ENCODE measurements at regions not wholly inside any gene's neighbourhood (a gene's known extent, or its start where the extent isn't known, plus 50 kb on each side); places are given as distances from the start of the nearest gene placed in this dataset.

DNA sequence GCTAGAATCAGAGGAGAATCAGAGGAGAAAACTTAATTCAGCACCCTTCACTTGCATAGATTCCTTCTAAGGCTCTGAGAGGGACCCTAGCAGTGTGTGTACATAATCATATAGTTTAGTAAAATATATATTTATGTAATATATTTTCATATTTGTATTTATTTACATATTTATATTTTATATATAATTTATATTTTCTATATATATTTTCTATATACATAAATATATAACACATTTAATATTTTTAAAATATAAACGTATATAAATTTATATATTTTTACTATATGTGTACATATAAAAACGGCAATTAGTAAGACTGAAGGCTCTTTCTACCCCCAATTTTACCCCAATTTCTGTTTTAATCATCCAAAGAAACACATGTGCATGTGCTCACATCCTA is 80.3 kb downstream of the NXPE2 start:
- no peak for DNase-seq (ENCODE audit: low read depth)

DNA sequence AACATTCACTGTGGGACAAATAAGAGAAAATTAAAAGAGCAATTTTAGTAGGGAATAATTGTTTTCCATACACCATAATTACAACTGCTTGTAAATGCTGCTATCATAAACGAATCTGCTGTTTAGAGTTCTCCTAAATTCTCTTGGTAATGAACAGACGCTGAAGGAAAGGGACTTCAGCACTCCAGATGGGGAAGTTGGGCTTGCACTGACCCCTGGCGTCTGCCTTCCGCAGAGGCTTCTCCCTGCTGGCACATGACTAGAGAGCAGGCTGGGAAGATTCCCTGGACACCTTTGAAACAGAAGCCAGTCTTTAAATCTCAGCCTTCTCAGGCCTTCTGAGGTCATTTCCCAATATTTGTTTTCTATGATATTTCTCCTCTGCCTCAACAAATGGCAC is 84.1 kb downstream of the NXPE2 start:
- DNase-seq (ENCODE audit: low read depth): peak; percentile 62

DNA sequence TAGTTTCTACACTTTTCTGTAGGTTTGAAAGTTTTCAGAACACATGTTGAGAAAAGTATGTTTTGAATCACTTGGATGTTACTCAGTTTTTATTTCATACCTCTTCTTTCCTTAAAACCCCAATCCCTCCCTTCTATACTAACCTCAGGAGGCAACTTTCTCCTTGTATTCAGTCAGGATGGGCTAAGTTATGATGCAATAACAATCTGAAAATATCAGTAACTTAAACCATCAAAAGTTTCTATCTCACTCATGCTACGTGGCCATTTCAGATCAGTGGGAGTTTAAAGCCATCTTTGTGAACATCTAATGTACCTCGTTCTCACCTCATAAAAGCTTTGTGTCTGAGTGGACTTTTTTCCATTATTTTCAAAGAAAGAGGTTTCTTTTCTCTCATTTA is 86.2 kb downstream of the NXPE2 start:
- no peak for DNase-seq (ENCODE audit: low read depth)

DNA sequence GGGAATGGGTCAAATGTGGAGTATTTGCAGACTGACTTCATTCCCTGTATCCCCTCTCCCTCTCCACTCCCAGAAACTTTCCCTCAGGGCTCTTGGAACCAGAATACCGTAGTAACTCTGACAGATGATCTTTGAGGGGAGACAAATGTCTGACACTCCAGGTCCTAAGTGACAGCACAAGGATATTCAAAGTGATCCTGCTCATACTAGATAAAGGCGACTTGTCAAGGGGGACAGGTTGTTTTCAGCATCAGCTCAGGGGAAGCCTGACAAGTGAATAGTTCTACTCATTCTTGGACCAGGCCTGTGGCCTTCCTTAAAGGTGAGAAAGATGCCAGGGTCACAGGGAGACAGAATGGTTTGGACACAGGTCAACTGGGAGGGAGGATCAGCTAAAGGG is 92.8 kb downstream of the NXPE2 start:
- DNase-seq (ENCODE audit: low read depth): no peak

DNA sequence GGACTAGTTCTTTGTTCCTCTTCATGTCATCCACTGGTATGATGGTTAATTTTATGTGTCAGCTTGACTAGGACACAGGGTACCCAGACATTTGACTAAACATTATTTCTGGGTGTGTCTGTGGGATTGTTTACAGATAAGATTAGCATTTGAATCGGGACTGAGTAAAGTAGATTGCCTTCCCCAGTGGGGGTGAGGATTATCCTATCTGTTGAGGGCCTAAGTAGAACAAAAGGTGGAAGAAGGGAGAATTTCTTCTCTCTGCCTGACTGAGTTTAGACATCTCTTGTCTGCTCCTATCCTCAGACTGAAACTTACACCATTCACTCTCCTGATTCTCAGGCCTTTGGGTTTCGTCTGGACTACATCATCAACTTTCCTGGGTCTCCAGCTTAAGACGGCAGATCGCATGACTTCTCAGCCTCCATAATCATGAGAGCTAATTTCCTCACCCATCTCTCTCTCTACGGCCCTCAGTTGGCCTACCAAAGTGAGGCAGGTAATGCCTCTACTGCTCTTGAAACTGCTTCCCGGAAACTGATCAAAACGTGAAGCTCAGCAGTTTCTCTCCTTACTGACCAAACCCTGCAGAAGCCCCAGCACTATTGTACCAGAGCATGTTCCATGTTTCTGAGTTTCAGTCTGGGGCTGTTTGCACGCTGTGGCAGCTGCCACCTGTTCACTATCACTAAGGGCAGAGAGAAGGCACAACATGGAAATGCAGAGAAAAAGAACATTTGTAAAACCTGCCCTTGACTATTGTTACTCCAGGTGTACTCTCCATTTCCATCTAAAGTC is 95.4 kb downstream of the NXPE2 start:
- no peak for DNase-seq (ENCODE audit: low read depth)

DNA sequence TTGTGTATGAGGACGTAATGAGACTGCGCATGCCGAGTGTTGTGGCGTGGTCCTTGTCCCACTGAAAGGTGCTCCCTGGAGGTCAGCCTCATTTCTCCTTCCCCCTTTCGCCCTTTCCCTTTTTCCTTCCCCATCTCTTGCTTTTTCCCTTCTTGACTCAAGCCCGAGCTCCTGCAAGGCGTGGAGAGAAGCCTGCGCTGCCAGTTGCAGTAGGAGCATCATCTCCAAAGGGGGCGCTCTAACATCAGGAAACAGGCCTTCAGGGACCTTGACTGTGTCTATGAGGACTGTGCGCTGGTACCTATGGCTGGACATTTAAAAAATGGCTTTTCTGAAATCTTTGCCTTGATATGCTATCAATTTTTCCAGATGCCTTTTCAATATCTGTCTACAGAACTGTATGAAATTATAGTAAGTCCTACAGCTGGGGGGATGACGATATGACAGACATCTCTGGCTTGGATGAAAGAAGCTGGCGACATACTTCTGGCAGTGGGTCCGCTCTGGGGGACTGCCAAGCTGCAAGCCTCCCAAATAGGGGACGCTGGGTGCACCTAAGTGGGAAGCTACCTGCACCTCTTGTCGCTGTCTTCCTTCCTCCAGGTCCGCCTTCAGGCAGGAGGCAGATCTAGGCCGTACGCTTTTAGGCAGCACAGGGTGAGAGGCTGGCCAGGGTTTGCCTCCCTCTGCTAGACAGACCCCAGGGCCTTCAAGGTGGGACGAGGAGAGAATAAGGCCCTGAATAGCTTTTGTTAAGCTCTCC is 96.5 kb downstream of the NXPE2 start:
- DNase-seq (ENCODE audit: low read depth): peak; percentile 40

DNA sequence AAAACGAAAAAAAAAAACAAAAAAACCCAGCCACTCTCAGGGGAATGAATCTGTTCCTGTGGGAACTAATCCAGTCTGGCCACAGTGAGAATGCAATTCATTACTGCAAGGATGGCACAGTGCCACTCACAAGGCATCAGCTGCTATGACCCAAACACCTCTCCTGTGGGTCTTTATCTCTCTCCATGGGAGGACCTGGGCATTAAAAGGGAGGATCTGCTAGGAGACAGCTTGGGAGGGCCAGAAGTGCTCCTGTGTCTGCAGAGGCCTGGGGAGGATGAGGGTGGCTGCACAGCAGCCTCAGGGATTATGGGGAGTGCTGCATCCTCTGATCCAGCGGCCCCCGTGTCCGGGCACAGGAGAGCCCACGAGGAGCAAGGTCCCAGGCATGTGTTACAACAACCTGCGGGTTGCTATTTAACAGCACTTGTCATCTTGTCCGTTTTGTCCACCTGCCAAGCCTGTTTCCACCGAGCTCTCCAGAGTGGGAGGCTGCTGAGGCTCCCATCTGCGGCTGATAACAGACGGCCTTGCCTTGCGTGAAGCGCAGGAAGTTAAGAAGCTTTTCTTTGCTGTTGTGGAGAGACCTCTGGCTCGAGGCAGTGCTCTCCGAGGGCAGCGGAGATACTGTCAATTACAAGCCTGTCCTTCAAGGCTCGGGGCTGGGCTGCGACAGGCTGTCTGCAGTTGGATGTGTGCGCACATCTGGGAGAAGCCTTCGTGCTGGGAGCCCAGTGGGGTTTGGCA is 97.7 kb downstream of the NXPE2 start:
- DNase-seq (ENCODE audit: low read depth): peak; percentile 13

DNA sequence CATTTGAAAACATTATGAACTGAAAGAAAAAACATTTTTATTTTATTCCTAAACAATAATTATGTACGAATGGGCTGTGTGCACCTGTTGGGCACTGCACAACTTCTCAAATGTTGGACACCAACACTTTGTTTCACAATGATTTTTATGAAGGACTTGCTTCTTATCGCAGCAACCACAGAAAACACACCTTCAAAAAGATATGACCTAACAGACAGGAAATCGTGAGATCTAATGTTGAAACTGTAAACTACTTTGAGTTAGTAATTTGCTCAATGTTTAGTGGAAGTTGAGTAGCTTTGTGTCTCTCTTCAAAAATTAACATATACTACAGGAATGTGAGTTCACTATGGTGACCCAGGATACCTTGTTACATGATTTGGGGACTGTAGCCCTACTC is 98.6 kb downstream of the NXPE2 start:
- DNase-seq (ENCODE audit: low read depth): no peak

DNA sequence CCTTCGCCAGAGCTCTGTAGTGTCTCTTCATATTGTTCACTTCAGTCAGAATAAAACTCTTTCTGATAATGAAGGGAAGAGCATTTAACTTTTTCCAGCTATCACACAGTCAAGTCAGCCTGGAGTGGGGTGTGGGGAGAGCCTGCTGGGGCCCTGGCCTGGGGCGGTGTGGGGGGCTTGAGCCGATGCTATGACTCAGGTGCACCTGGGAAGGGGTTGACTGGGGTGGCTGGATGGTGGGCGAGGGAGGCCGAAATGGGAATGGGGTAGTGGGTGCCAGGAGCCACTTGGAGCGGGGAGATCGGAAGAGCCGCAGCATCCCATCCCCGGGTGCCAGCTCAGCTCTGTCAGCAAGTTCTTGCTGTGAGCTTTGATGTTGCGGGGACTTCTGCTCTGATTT is 100.9 kb downstream of the NXPE2 start:
- DNase-seq (ENCODE audit: low read depth): no peak

DNA sequence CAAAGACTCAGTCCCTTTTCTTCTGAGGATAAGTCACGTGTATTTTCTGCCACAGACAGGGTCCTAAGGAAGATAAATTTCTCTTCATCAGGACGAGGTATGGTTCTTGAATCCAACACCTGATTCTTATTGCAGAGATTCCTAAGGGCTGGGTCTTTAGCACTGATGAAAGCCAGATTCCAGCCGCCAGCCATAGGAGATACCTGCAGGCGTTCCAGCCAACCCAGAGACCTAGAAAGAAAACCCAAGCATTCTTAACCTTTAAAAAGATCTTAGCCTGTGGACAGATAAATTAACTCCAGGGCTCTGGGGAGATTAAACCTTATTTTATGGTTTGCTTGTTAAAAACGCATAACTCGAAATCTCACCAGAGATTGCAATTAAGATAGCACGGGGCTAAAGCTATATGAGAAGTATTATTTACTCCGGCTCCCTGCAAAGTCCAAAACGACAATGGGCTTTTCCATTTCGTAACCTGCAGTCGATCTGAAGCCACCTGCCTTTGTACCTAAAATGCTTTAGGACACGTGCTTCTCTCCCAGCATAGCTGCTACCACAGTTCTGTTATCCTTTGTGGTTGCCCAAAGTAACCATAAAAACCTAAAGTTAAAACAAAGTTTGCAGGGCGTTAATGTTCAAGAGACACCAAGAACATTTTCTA is 104.5 kb downstream of the NXPE2 start:
- no peak for DNase-seq (ENCODE audit: low read depth)

DNA sequence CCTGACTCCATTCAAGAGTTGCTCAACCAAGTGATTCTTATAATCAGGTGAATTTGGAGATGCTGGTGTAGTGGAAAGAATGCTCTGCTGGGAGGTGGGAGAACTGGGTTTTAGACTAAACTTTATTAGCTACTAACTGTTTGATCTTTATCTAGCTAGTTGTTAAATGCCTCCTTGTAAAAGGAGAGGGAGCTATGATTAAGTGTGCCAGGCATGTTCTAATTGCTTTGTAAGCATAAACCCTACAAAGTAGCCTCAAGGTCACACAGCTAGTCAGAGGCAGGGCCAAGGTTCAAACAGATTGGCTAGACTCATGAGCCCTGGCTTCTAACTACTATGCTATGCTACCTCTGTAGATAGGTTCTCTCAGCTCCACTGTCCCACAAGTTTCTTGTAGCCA is 105.5 kb downstream of the NXPE2 start:
- no peak for DNase-seq (ENCODE audit: low read depth)

DNA sequence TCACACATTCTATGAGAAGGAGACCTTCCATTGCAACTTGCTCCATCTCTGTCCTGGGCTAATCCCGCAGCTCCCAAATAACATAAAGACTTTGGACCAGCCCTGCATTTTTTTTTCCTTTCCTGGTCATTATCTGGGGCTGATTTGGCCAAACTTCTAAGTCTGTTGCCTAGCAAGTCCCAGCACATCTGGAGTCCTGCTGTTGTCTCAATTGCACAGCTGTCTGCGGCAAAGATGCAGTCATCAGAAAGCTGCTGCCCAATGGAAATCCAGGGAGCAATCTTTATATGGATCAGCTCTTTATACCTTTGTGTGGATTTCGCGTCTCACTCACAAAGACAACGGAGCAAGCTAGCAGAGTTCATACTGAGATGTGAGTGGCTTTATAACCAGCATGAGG is 105.9 kb downstream of the NXPE2 start:
- no peak for DNase-seq (ENCODE audit: low read depth)

DNA sequence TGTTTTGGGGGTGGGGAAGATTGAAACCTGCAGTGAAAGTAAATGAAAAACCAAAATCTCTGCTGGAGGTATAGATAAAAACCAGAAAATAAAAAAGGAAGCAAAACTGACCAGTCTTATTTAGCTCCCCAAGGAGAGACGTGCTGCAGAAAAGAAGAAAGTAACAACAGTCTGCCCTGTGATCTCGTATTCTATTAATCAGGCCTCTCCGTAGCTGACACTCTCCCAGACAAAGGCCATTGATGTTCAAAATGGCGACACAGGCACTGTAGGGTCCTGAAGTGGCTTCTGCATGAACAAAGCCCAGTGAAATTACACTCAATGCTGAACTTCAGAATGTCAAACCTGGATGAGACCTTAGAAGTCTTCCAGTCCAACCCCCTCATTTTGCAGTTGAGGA is 106.6 kb downstream of the NXPE2 start:
- DNase-seq (ENCODE audit: low read depth): no peak

DNA sequence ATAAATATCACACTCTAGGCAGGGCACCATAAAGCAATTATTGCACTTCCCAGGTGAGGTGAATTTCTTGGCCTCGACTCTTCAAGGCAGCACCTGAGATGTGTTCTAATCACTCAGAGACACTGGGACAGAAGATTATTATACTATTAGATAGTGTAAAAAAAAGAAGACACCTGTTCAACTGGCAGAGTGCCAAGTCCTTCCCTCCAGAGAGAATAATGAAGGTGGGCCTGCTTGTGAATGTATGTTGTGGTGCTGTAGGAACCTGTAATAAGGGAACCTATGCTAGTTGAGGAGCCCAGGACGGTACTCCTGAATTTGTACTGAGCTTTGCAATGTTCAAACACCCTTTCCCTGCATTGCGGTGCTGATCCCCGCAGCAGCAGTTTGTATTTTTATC is 107.5 kb downstream of the NXPE2 start:
- no peak for DNase-seq (ENCODE audit: low read depth)

DNA sequence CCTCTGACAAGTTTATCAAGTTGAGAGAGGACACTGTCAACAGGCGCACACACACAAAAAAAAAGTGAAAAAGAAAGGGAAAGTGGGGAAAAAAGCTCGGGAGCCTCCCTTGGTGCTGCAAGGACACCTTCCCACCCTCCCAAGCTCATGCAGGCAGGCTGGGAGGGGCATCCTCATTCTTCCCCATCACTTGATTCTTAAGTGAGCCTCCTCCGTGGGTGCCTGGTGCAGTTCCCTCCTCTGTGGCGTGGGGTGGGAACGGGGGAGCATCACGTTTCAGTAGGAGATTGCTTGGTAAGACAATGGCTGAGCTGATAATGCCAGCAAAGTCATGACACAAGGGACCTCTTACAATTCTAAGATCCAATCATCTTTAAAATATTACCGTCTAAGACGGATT is 108.8 kb downstream of the NXPE2 start:
- DNase-seq (ENCODE audit: low read depth): no peak

DNA sequence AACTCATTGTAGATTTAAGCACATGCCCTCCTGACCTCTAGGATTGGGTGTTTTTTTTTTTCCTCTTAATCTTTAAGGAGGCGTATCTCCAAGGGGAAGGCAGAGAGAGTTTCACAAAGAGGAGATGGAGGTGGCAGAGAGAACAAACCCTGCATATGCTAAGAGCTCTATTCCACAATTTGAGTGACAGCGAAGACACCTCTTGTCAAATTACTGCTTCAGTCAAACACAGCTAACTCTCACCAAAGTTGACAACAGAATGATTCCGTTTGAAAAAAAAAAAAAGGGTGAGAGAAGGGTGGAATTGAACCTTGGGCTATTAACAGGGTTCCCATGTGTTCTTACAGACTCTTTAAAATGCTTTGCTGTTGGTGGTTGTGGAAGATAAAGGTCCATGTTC is 112.6 kb downstream of the NXPE2 start:
- no peak for DNase-seq (ENCODE audit: low read depth)

DNA sequence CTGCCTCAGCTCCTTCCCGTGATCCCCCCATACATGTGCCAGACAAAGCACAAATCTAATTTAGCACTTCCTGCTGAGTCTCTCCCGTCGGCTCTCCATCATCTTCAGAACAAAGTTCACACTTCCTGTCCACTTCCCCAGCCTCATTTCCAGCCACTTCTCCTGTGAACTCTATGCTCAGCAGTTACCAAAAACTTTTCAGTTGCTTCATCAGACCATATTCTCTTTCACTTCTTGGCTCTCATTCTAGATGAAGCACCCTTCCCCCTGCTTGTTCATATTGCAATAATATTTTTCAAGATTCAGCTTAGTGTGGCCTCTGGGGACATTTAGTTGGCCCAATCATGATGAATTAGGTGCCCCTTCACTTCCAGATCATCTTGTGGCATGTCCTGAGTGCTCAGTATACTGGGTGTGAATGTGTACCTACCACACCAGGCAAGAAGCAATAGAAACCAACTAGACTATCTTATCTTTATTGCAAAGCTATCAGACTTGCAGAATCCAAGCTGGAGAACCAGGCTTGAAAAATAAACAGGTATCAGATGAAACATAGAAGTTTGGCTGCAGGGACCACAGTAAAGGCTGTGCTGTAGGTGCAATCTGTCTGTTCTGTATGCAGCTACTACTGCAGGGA is 115.8 kb downstream of the NXPE2 start:
- DNase-seq (ENCODE audit: low read depth): no peak

DNA sequence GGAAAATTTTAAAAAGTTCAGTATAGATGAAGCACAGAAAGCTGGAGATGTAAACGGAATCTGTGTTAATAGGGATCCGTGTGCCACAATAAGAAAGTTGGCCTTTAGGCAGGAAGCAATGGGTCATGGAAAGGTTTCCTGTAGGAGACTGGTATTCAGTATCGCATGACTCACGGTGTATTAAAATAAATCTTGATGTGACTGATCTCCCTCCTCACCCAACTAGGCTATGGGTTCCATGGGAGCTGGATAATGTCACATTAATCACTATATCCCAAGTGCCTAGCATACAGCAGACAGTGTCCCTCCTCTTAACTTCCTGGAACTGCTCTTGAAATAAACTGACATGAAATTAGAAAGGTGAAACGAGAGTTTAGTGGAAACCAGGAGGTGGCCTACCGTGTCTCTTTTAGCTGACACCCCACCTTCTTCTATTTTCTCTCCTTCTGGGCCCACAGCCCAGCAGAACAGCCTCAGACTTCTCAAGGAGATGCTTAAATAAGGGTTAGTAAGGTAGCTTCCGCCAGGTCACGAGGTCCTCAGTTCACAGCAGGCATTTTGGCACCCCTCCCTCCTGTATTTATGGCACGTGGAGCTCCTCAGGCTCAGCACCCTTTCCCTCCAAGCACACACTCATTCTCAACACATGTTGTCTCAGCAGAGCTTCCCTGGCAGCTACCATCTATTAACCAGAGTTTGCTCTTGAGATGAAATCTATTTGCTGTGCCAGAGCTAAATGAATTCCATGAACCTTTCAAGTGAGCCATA is 118.8 kb downstream of the NXPE2 start:
- no peak for DNase-seq (ENCODE audit: low read depth)

DNA sequence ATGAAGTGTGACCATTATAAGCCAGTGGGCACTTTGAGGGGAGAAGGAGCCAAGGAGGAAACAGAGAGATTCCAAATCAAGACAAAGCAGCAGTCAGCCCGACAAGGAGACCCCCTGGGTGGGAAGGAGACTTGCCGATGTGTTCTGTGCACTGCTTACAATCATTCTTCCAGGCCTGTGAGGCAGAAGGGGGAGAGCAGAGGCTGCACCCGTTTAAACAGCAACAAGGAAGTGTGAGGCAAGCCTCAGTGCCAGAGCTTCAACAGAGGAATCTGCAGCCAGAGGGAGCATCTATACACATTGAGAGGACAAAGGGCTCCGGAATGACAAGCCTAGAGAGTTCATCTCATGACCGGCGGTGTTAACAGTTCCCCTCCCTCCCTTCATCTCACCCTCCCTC is 121.1 kb downstream of the NXPE2 start:
- no peak for DNase-seq (ENCODE audit: low read depth)

DNA sequence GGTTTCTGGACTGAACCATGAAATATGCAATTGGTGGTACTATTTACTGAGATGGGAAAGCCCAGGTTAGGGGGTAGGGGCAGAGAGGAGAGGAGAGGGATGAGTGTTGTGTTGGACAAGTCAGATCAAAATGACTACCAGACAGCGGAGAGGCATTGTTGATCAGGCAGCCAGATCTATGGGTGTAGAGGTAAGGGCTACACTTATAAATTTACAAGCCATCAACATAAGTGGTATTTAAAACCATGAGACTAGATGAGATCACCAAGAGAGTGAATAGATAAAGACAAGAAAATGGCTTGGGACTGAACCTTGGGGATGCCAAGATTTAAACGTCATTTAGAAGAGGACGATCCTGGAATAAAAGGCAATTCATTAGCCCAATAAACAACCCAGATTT is 123.4 kb downstream of the NXPE2 start:
- DNase-seq (ENCODE audit: low read depth): no peak

DNA sequence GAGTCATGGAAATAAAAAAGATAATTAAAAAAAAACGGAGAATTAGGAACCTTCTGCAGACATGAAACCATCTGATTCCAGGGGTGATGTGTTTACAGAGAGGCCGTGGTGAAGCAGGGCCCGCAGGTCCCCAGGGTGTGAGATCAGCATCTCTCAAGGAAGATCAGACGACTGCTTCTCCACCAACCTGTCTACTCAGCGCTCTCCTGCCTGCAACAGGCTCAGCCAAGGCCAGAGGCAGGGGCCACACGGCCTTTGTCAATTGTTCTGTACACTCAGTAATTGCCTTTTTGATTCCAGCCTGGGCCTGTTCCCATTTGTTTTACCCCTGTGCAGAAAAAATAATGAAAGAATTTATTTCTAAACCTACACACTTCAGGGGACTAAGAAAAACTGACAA is 124.6 kb downstream of the NXPE2 start:
- no peak for DNase-seq (ENCODE audit: low read depth)

Data from amniotic epithelial cell (primary cell).